NCI-H2196 treated with DMSO at 0.1 percent for 48 hours (cell line): ENCODE measurements at regions not wholly inside any gene's neighbourhood (a gene's known extent, or its start where the extent isn't known, plus 50 kb on each side); places are given as distances from the start of the nearest gene placed in this dataset.

Source experiments
- DNase-seq: peaks from one replicate; lab custom pipeline; 2025; ENCODE audit not compliant: unreplicated experiment; lab: John Stamatoyannopoulos, UW

DNA sequence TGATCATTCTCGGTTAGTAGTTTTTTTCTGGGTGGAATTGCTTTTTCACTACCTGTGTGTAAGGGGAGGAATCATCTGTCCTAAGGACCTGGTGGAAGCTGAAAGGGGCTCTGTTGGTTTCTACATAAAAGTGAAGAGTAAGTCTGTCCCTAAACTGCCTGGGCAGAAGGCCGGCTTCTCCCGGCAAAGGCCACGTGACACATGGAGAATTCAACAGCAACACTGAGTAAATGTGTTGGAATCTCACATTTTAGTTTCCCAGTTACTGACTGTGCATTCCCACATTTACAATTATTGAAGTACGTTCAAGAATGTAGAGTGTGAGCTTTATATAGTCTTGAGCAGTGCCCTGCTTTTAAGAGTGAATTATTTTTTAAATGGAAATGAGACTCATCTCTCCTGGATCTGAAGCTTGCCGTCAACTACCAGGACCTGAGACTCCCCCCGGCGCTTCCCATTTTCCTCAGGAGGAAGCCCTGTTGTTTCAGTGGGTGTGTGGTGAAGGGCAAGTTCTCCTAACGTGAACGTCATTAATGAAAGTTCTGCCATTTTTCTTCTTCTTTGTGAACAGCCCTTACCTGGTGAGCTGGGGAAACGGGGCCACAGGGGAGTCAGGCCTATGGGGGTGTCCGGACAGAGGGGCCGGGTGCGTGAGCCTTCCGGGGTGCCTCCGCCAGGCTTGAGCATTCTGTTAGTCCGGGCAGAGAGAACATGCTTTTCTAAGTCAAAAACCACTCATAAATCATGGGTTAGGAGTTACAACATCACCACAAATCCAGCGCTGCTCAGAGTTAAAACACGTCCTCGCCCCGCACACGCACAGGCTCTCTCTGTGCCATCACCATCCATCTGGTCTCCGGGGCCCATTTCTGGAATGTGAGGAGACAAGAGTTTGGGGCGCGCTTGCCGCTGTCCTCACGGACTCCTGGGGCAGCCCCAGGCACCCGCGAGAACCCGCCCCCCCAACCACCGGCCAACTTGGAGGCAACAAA lies 56.6 kb upstream of the SMOC2 start:
- no peak for DNase-seq

DNA sequence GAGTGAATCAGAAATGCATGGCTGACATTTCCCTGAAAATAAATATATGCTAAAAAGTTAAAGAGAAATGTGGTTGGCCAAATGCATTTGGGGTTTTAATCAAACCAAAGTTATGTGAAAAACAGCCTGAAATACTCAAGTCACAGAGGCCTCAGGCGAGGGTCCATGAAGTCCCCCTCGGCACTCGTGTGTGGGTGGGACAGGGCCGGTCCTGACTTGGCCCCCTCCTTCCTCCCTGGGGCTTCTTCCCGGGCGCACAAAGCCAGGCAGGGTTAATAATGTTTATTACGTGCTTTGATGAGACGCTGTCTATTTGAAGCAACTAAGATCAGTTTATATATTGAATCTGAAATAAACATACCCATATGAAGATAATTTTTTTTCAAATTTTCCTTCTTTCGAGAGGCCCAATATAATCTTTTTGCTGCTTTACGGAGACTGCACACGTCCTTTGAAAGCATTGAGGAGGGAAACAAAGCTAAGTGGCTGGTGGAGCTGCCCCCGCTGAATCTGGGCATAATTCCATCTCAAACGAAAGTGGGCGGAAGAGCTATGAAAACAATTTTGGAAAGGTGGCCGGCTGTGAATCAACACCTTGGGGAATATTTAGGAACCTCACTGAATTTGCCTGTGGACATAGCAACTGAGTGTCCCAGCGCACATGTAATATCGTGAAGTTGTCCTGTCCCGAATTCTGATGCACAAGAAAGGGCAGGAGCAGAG lies 55.8 kb upstream of the SMOC2 start:
- DNase-seq, result no peak

DNA sequence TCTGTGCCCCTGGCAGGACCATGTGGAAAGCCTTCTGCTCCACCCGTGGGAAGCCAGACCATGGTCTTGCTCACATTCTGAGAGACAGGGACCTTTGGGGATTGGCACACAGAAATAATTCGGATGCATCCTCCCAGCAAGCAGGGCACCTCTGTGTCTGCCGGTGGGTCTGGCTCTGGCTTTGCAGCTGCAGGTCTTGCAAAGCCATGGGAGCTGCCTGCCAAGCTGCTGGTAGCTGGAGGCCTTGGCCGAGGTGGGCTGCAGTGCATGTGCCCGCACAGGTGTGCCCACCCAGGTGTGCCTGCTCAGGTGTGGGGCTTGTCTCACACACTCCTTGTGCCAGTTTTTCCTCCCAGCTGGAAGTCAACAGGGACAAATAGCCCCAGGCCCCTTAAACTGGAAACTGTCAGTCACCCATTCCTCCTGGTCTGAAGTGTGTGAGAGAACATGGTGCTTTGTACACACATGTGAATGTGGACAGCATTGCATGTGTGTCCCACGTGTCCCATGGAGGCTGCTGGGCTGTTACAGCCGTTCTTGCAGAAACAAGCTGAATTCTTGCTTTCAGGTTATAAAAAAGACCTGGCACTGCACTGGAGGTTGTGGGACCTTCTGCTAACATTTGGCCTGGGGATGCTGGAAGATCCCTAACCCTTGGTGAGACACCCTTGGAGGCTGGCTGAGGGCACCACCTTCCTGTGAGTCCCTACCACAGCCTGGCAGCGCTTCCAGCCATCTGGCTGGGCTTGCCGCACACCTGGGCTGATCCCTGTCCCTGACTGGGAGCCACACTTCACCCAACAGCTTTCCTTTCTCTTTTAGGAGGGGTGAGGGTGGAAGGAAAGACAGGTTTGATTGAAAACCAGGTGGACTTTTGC lies 54.9 kb upstream of the SMOC2 start:
- DNase-seq, result no peak

DNA sequence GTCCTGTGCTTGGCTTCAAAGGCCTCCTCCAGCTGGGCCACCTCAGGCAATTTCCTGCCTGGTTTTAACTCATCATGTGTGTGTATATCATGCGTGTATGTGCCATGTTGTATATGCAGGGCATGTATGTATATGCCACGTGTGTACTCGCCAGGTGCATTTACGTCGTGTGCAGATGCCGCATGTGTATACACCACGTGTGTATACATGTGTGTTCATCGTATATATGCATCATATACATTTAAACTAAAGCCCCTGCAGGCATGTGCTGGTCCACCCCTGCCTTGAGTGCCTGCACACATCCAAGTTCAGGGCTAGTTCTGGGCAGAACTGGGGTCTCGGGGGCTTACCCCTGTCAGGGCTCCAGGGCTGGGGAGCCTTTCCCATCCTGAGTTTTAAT lies 54.0 kb upstream of the SMOC2 start:
- DNase-seq, result no peak

DNA sequence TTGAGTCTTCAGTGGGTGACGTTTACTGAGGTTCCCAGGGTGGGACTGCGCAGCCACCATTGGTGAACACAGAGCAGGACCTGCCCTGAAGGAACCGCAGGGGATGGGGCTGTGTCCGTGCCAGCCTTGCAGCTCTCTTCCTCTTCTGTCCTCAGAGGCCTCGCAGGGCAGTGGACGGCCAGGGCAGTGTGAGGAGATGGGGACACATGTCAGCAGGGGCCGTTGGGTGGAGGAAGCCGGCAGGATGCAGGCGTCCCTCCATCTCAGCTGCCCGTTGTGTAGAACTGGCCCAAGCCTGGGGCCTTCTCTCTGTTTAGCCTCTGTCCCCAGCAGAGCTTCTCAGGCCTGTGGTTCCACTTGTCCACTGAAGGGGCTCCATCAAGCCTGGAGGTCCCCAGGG lies 53.6 kb upstream of the SMOC2 start:
- DNase-seq, result no peak

DNA sequence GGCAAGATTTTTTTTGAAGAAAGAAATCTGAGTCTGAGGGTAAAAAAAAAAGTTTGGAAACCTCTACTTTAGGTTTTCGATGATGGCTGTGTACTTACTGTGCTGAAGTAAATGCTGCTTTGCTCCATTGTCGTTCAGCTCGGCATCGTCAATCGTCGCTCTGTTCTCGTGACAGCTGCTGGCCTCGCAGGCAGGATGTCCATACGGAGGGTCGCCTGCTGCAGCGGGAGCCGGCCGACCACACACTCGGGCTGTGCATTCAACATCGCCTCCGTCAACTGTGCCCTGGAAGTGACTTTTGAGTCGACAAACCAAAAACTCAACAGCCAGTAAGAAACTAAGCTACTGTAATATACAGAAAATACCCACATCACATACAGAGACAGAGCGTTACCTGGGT lies 53.1 kb upstream of the SMOC2 start:
- no peak for DNase-seq

DNA sequence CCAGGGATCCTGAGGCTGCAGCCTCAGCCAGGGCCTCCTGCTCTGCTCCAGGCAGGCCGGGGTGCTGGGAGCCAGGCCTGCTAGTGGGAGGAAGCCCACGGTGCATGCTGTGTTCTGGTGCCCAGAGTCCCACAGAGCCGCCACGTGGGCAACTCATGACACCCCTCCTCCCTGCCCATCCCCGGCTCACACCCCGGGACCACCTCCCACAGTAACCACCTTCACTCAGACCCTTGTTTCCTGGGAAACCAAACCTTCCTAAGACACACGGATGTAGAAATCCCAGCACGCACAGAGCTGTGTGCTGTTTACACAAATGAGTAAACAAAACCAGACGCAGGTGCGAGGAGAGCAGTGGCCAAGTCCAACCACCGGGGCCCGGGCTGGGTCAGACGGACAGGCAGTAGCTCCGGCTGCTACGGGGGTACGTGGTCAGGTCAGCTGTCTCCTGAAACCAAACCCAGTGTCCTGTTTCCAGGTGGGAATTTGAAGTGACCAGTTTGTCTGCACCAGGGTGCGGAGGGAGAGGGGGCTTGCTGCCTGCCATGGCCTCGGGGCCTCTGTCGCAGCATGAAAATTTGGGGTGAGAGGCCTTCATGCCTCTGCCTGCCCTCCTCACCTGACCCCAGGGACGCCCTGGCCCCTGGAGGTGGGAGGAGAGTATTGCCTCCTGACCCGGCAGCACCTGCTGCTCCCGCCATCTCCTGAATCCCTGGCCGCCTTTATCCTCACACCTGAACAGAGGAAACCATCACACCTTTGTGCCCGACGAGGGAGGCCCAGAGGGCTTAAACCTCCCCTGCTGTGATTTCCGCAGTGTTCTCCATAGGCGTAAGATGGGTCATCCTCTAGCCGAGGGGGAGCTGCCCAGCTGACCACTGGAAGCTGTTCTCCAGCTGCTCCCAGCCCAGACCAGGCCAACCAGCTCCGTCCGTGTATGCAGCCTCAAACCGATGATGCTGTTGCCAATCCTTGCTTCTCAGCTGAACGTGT lies 52.0 kb upstream of the SMOC2 start:
- peak; percentile 60 for DNase-seq

DNA sequence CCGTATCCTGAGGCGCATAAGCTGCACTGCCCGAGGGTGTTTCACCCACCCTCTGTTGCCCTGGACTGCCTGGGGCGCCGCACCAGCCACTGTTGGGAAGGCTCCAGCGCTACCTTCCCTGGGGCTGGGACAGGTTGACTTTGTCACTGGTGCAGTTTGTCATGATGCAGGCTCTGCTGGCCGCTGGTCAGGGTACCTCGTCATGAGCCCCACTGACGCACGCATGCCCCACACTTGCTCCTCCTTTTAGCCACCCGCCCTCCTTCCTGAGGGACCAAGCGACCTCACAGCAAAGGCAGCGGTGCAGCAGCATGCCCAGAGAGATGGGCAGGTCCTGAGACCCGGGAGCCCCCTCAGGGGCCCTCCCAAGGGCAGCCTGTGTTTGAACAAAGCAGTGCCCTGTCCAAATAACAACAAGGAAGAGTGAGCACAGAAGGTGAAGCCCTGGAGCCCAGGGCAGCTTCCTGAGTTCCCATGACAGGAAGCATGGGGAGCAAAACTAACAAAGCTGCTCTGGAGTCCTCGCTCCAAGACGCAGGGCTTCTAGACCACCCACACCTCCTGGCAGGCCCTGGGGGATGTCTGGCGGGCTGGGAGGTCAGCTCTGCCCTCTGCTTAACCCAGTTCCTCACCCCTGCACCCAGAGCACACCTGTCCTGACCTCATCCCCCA lies 50.1 kb upstream of the SMOC2 start:
- DNase-seq, result no peak
